GM12891 (cell line): ENCODE measurements at regions not wholly inside any gene's neighbourhood (a gene's known extent, or its start where the extent isn't known, plus 50 kb on each side); places are given as distances from the start of the nearest gene placed in this dataset.

Experiments used
- POLR2A ChIP-seq: IDR thresholded peaks from 2 replicates; pipeline ENCODE4 v1.6.1; 2011; ENCODE audit warnings: low read depth, low read length, control low read depth
- POLR2AphosphoS5 ChIP-seq: IDR thresholded peaks from 2 replicates; pipeline ENCODE4 v1.6.1; 2011; ENCODE audit warnings: low read depth, low read length, control low read depth

DNA sequence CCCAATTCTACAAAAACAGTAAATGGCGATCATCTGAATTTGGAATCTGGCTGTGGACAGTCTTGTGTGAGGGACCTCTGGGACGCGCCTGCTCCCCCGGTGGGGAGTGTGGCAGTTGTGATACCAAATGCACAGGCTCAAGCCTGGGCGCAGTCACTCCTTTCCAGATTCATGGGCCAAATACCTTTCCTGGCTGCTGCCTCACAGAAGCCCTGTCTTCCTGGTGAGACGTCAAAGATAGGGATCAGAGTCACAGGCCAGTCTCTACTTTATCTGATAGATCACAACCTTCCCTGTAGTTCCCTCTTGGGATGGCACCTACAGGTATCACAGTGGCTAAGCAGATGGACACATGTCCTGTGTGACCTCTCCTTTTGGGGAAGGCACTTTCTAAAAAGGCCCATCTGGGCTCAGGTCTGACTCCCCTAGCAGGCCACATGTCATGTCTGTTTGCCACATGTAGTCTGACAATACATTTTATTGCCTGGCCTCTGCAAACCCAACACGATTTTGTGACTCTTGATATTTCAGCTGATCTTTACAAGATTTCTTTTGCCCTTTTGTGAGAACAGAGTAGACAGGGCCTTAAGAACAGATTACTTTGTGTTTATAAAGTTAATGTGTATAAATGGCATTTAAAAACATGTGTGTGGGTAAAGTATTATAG lies 150.1 kb downstream of the SNX10 start:
- TF ChIP-seq POLR2AphosphoS5 (no peak), POLR2A (no peak)
